ENCODE measurements at regions not wholly inside any gene's neighbourhood (a gene's known extent, or its start where the extent isn't known, plus 50 kb on each side); places are given as distances from the start of the nearest gene placed in this dataset.
"Not testable (repeated sequence)": the region's sequence is repeated elsewhere in the genome, so short reads cannot be mapped to it uniquely, and the experiment has no call there.

GRCh38 chr5:130963798-130964197 is 201.3 kb downstream of the HINT1 start:
- Mint-ChIP-seq H3K4me1 (no peaks in the 10 kb centered on the region), H3K9me3 (peaks cover 11% of the 10 kb centered on the region), H3K4me3 (no peak overlapping the region), H3K36me3 (ENCODE audit: low read depth) (no peaks in the 10 kb centered on the region), H3K27ac (no peak overlapping the region), H3K27me3 (no peaks in the 10 kb centered on the region)
- intact Hi-C loops (cut with micrococcal nuclease): no loop called here
- no peak for DNase-seq

- Mint-ChIP-seq H3K9me3 (peaks cover 10% of the 10 kb centered on the region), H3K4me1 (no peaks in the 10 kb centered on the region), H3K36me3 (ENCODE audit: low read depth) (no peaks in the 10 kb centered on the region), H3K27ac (no peak overlapping the region), H3K4me3 (no peak overlapping the region), H3K27me3 (no peaks in the 10 kb centered on the region)
- DNase-seq: no peak
- intact Hi-C loops (cut with micrococcal nuclease): no loop called here
These were observed 207.9 kb downstream of the HINT1 start for GRCh38 chr5:130957151-130957550.

- H3K27me3 Mint-ChIP-seq: no peaks in the 10 kb centered on the region
- H3K4me1 Mint-ChIP-seq: no peaks in the 10 kb centered on the region
- H3K36me3 Mint-ChIP-seq (ENCODE audit: low read depth): no peaks in the 10 kb centered on the region
- no peak overlapping the region for H3K27ac Mint-ChIP-seq
- DNase-seq: no peak
- H3K9me3 Mint-ChIP-seq: peaks cover 5% of the 10 kb centered on the region
- H3K4me3 Mint-ChIP-seq: no peak overlapping the region
- intact Hi-C loops (cut with micrococcal nuclease): no loop called here
These were observed 210.0 kb downstream of the HINT1 start for GRCh38 chr5:130955041-130955440.

GRCh38 chr5:130954336-130954735 is 210.7 kb downstream of the HINT1 start:
- H3K9me3 Mint-ChIP-seq: peaks cover 5% of the 10 kb centered on the region
- no peaks in the 10 kb centered on the region for H3K36me3 Mint-ChIP-seq (ENCODE audit: low read depth)
- DNase-seq: no peak
- intact Hi-C loops (cut with micrococcal nuclease): no loop called here
- no peak overlapping the region for H3K27ac Mint-ChIP-seq
- H3K4me3 Mint-ChIP-seq: no peak overlapping the region
- H3K4me1 Mint-ChIP-seq: no peaks in the 10 kb centered on the region
- H3K27me3 Mint-ChIP-seq: peaks cover 2% of the 10 kb centered on the region

GRCh38 chr5:130939059-130939458 is 226.0 kb downstream of the HINT1 start:
- H3K27me3 Mint-ChIP-seq: peaks cover 2% of the 10 kb centered on the region
- H3K27ac Mint-ChIP-seq: no peak overlapping the region
- no peak overlapping the region for H3K4me3 Mint-ChIP-seq
- no peaks in the 10 kb centered on the region for H3K36me3 Mint-ChIP-seq (ENCODE audit: low read depth)
- no peaks in the 10 kb centered on the region for H3K4me1 Mint-ChIP-seq
- H3K9me3 Mint-ChIP-seq: no peaks in the 10 kb centered on the region
- intact Hi-C loops (cut with micrococcal nuclease): no loop called here
- no peak for DNase-seq

- Mint-ChIP-seq H3K36me3 (ENCODE audit: low read depth) (no peaks in the 10 kb centered on the region), H3K27me3 (no peaks in the 10 kb centered on the region), H3K9me3 (no peaks in the 10 kb centered on the region), H3K4me1 (no peaks in the 10 kb centered on the region), H3K27ac (no peak overlapping the region), H3K4me3 (no peak overlapping the region)
- DNase-seq: no peak
- intact Hi-C loops (cut with micrococcal nuclease): no loop called here
These were observed 228.0 kb downstream of the HINT1 start for GRCh38 chr5:130937046-130937445.

GRCh38 chr5:130923543-130924124 is 241.4 kb downstream of the HINT1 start:
- Mint-ChIP-seq H3K27ac (no peak overlapping the region), H3K27me3 (peaks cover 2% of the 10 kb centered on the region), H3K36me3 (ENCODE audit: low read depth) (no peaks in the 10 kb centered on the region), H3K9me3 (no peaks in the 10 kb centered on the region), H3K4me1 (no peaks in the 10 kb centered on the region), H3K4me3 (no peak overlapping the region)
- intact Hi-C loops (cut with micrococcal nuclease): no loop called here
- DNase-seq: no peak

GRCh38 chr5:130912088-130912487 is 253.0 kb downstream of the HINT1 start:
- H3K36me3 Mint-ChIP-seq (ENCODE audit: low read depth): no peaks in the 10 kb centered on the region
- intact Hi-C loops (cut with micrococcal nuclease): no loop called here
- no peaks in the 10 kb centered on the region for H3K4me1 Mint-ChIP-seq
- H3K4me3 Mint-ChIP-seq: no peak overlapping the region
- H3K27me3 Mint-ChIP-seq: no peaks in the 10 kb centered on the region
- no peak for DNase-seq
- peaks cover 6% of the 10 kb centered on the region for H3K9me3 Mint-ChIP-seq
- no peak overlapping the region for H3K27ac Mint-ChIP-seq

GRCh38 chr5:130908186-130908585 is 256.9 kb downstream of the HINT1 start:
- no peaks in the 10 kb centered on the region for H3K4me1 Mint-ChIP-seq
- H3K27me3 Mint-ChIP-seq: no peaks in the 10 kb centered on the region
- no peaks in the 10 kb centered on the region for H3K36me3 Mint-ChIP-seq (ENCODE audit: low read depth)
- intact Hi-C loops (cut with micrococcal nuclease): no loop called here
- H3K4me3 Mint-ChIP-seq: no peak overlapping the region
- H3K27ac Mint-ChIP-seq: no peak overlapping the region
- no peak for DNase-seq
- H3K9me3 Mint-ChIP-seq: peaks cover 6% of the 10 kb centered on the region

GRCh38 chr5:130897537-130898195 is 267.4 kb downstream of the HINT1 start:
- peaks cover 22% of the 10 kb centered on the region for H3K9me3 Mint-ChIP-seq
- H3K4me3 Mint-ChIP-seq; DNase-seq; H3K36me3 Mint-ChIP-seq (ENCODE audit: low read depth); intact Hi-C loops (cut with micrococcal nuclease); H3K27me3 Mint-ChIP-seq; H3K27ac Mint-ChIP-seq; H3K4me1 Mint-ChIP-seq: not testable (repeated sequence)

GRCh38 chr5:130897181-130897536 is 267.9 kb downstream of the HINT1 start:
- not testable (repeated sequence) for H3K4me3 Mint-ChIP-seq, H3K4me1 Mint-ChIP-seq
- H3K9me3 Mint-ChIP-seq: peaks cover 22% of the 10 kb centered on the region

GRCh38 chr5:130896636-130897035 is 268.4 kb downstream of the HINT1 start:
- Mint-ChIP-seq H3K36me3 (ENCODE audit: low read depth) (no peaks in the 10 kb centered on the region), H3K4me1 (no peaks in the 10 kb centered on the region), H3K27me3 (peaks cover 8% of the 10 kb centered on the region), H3K4me3 (no peak overlapping the region), H3K9me3 (peaks cover 22% of the 10 kb centered on the region), H3K27ac (no peak overlapping the region)
- intact Hi-C loops (cut with micrococcal nuclease): no loop called here
- DNase-seq: no peak

More at GRCh38 chr5:130897181-130897536, 267.9 kb downstream of the HINT1 start:
- DNase-seq; intact Hi-C loops (cut with micrococcal nuclease); H3K27me3 Mint-ChIP-seq; H3K27ac Mint-ChIP-seq; H3K36me3 Mint-ChIP-seq (ENCODE audit: low read depth): not testable (repeated sequence)

GRCh38 chr5:130893006-130893405 is 272.1 kb downstream of the HINT1 start:
- no peak for DNase-seq
- intact Hi-C loops (cut with micrococcal nuclease): no loop called here
- peaks cover 8% of the 10 kb centered on the region for H3K27me3 Mint-ChIP-seq
- peaks cover 18% of the 10 kb centered on the region for H3K9me3 Mint-ChIP-seq
- H3K27ac Mint-ChIP-seq: no peak overlapping the region
- no peak overlapping the region for H3K4me3 Mint-ChIP-seq
- no peaks in the 10 kb centered on the region for H3K36me3 Mint-ChIP-seq (ENCODE audit: low read depth)
- H3K4me1 Mint-ChIP-seq: no peaks in the 10 kb centered on the region

GRCh38 chr5:130890610-130891009 is 274.4 kb downstream of the HINT1 start:
- H3K27me3 Mint-ChIP-seq: peaks cover 16% of the 10 kb centered on the region
- DNase-seq: no peak
- H3K4me1 Mint-ChIP-seq: peaks cover 4% of the 10 kb centered on the region
- H3K9me3 Mint-ChIP-seq: peaks cover 15% of the 10 kb centered on the region
- no peak overlapping the region for H3K27ac Mint-ChIP-seq
- no peaks in the 10 kb centered on the region for H3K36me3 Mint-ChIP-seq (ENCODE audit: low read depth)
- intact Hi-C loops (cut with micrococcal nuclease): no loop called here
- H3K4me3 Mint-ChIP-seq: no peak overlapping the region

- intact Hi-C loops (cut with micrococcal nuclease): no loop called here
- H3K9me3 Mint-ChIP-seq: no peaks in the 10 kb centered on the region
- no peak overlapping the region for H3K27ac Mint-ChIP-seq
- DNase-seq: no peak
- no peak overlapping the region for H3K4me3 Mint-ChIP-seq
- peaks cover 4% of the 10 kb centered on the region for H3K4me1 Mint-ChIP-seq
- peaks cover 11% of the 10 kb centered on the region for H3K27me3 Mint-ChIP-seq
- no peaks in the 10 kb centered on the region for H3K36me3 Mint-ChIP-seq (ENCODE audit: low read depth)
These were observed 279.4 kb downstream of the HINT1 start for GRCh38 chr5:130885691-130886090.

All from activated CD4-positive, alpha-beta T cell treated with anti-CD3 and anti-CD28 coated beads, Interleukin-2, amount 10 ng/mL, durations not matched to agents 24 days and 14 days (primary cell).